Hypothalamus (tissue), 51 donors: ENCODE measurements at regions not wholly inside any gene's neighbourhood (a gene's known extent, or its start where the extent isn't known, plus 50 kb on each side); places are given as distances from the start of the nearest gene placed in this dataset.

Source experiments
- DNase-seq, 51 donors: peaks; one replicate each; lab custom pipeline; 2025; lab: John Stamatoyannopoulos, UW

DNA sequence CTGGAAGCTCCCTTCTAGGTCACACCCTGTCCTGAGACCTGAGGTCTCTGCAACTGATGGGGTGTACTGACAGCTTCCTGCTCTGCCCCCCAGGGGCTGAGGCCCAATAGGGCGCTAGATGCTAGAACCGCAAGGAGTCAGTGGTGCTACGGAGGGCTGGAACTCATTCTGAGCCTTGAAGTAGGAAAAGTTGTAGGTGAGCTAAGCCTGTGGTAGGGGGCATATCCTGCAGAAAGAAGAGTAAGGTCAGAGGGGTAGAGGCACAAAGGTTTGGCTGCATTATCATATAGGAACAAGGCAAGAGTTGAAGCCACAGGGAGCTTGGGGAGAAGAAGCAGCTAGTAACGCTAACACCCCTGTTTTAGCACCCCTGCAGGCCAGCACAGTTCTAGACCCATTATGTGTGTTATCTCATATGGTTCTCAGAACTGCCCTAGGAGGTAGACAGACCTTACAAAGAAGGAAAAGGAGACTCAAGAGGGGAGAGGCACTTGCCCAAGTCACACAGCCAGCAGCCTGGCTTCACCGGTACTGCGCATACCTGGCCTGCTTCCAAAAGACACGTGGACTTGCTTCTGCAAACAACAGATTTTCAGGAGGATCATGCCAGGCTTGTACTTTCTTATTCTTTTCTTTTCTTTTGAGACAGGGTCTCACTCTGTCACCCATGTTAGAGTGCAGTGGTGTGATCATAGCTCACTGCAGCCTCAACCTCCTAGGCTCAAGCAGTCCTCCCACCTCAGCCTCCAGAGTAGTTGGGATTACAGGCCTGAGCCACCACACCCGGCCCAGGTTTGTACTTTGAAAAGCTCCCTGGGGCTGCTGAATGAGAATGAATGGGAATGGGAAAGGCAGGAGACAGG lies 156.1 kb downstream of the MRPL14 start:
- DNase-seq, result no peak

DNA sequence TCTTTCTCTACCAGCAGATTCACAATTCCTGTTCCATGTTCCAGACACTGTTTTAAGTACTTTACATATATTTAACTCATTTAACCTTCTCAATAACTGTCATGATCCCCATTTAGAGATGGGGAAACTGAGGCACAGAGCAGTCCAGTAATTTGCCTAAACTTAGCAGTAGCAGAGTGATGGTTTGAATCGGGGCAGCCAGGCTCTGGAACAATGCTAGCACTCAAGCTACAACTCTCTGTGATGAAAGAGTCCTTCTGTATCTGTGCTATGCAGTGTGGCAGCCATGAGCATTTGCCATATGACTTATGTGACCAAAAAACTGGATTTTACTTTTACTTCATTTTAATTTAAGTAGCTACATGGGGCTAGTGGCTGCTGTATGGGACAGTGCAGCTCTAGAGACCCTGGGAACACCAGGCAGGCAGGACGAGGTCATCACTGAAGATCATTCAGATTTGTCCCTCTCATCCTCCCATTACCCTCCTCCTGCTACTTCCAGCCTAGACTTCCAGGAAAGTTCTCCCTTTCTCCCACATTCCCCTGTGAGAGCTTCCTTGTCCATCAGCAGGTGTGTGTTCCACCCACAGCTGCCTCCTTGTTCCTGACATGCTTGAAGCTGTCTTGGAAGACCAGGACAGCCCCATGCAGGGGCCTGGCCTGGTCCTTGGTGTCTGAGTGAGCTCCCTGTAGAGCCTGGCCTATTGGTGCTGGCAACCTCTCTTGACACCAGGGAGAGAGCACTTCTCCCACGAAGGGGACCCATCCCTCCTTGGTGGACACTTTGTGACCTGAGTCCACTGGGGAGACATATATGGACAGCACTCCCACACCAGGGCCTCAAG lies 157.0 kb downstream of the MRPL14 start:
- DNase-seq, result no peak

DNA sequence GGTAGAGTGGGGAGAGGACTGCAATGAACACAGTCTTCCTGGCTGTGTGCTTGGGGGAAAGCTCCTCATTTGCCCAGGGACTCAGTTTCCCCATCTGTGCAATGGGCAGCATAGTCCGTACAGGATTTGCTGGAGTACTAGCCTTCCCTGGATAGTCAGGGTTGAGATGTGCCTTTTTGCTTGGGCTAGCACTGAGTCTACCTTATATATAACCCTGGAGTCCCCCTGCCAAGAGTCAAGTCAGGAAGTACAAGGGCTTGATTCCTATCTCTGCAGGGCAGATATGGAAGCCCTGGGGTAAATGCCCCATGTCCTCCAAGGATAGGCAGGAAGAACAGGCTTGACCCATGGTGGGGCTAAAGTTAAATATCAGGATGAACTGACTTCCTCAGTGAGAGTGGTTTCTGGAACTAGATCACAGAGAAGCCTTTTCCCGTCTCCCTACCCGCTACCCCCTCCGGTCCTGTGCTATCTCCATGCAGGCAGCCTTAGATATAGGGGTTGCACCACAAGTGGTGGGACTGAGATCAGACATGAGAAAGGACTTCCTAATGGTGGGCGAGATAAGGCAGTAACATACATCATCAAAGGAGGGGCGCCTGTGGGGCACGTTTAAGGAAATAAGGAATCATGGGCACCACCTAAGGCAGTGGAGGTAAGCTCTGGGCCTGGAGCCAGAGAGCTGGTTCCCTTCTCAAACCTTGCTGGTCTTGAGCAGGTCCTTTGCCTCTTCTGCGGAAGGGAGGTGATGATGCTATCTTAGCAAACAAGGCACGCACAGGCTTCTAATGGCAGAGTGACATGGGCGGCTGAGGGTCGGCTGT lies 157.9 kb downstream of the MRPL14 start:
- DNase-seq, result no peak

DNA sequence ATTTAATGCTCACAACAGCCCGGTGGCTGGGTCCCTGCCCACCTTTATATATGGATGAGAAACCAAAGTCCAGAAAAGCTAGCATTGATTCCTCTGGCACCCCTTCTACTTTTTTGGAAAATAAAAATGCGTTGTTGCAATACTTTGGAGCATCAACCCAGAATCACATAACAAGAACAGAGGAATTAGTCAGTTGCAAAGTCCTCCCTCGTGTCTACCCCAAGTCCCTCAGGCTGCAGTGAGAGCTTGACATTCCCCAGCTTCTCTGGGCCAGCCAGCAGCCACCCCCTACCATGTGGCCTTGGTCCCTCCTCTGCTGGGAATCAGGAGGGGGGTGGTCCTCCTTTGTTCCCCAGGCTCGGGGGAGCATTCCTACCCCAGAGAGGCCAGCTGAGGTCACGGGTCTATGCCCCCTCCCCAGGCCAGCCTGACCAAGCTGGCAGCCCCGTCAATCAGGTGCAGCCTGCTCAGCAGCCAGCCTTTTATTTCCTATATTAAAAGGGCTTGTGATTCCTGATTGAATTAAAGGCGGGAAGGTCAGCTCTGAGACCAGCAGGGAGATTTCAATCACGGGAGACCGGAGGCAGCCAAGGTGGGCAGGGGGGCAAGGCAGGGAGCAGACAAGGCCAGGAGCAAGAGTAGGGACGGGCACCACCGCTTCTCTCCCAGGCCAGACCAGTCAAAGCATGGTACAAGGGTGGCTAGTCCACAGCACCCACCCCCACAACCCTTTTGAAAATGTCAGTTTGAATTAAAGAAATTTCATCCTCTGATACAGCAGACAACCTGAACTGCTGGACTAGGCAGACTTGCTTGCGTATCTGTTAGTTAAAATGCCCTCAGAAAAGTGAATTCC lies 158.9 kb downstream of the MRPL14 start:
- no peak for DNase-seq

DNA sequence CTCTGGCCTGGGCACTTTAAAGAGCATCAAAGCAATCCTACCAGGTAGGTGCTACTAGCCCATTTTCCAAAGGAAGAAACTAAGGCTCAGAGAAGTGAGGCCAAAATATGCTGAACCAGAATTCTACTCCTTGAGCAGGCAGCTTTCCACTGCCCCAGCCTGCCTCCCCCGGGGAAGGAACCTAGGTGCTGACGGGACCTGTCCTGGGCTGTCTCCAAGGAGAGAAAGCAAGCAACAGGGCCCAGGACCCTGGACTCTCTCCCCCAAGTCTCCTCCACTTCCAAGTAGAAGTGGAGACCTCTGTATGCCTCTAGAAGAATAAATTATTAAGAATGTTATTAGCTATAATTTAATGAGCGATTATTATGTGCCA lies 159.5 kb downstream of the MRPL14 start:
- DNase-seq, result no peak

DNA sequence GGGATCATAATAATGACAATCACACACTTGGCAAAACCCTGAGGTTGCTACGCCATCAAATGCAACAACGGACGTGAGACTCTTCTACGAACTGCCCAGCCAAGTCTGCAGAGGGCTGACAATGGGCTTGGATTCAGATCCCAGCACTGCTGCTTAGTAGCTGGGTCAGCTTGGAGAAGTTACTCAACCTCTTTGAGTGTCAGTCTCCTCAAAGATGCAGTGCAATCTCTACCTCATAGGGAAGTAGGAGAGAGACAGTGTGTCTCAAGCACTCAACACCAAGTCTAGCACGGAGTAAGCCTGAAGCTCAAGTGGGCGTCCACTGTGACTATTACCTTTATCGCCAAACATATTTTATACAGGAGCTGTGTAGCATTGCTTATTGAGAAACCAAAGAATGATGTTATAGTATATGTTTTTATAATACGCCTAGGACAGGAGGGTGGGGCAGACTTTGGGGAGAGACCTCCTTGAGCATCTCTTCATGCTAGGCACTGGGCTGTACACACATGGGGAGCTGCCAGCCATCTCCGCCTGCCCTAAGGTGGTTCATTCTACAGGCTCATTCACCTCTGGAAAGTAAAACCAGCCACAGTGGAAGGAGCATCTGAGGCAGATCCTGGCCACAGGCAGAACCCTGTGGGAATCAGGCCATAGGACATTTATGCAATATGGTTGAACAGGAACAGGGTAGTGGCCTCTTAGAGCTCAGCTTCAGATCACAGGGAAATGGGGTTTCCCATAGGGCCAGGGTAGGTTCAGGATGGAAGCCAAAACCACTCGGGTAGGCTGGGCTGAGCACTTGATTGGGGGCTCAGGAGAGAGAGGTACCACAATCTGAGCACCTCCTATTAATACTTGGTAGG lies 160.2 kb downstream of the MRPL14 start:
- DNase-seq, result no peak

DNA sequence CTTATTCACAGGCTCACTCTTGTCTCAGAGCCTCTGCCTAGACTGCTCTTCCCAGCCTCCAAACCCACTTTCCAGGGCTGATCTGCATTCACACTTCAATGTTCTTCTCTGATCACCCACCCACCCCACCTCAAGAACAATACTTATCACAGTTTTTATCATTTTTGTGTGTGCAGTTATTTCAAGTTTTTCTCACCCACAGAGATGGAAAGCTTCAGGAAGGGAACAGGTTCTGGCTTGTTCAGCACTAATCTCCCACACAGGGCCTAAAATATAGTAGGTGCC lies 160.9 kb downstream of the MRPL14 start:
- DNase-seq, result peak in 1 of 51 donors; percentile 26

DNA sequence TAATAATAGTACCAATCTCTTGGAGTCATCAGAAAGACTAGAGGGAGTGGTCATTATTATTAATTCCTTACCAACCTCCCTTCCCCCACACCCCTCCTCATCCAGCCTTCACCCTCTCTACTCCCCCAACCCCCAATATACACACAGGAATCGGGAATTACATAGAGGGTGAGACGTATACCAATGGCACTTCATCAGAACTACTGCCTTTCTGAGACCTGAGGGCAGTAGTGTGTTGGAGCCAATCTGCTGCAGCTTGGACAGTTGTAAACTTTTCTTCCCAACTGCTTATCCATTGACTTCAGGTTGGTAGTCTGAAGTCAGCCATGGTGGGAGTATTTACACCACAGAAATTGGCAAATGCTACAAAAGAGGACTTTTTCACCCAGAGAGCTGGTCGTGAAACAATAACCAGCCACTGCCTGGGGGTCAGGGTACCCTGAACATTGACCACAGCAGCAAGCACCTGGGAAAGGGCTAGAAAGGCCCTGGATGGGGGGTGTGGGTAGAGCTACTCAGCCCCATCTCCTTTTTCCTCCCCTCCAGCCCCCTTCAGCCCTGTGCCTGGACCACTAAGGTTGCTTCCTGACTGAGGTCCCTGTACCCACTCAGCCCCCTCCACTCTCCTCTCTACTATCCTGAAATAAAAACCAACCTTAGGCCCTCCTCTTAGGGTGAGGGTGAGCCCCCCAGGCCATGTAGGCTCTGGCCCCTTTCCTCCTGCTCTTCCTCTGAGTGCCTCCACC lies 161.5 kb downstream of the MRPL14 start:
- no peak for DNase-seq

DNA sequence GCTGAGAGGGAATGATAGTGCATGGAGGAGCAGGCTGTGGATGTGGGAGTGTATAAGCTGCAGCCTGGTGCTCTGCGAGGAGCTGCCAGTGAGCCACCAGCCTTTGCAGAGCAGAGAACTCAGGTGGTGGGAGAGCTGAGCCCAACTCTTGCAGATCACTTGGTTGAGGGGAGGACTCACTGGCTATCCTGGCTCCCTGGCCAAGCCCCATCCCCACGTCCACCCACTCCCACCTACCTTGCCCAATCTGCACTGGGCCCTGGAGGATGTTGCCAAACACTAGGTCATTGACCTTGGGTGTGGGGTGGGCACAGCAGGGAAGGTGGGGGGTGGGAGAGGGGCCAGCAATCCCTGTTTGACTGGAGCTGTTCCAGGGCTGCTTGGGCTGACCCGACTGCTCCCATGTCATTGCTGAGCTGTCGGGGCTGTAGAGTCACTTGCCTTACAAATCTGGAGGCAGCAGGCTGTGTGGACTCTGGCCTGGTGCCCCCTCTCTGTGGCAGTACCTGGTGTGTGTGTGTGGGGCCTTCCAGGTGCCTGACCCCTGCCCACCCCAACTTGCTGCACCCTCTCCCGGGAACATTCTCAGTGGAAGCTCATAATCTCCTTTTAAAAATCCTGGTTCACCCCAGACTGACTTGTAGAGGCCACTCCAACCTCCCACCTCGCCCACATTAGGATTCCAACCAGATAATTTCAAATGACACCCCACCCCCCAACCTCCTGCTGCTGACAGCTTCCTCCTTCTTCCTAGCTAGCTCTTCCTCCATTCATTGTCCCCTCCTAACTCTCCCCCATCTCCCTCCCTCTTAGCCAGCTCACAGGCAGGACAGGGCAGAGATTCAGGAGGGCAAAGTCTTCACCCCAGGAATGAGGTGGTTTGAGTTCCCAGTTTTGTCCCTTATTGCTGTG lies 162.3 kb downstream of the MRPL14 start:
- DNase-seq, result no peak

DNA sequence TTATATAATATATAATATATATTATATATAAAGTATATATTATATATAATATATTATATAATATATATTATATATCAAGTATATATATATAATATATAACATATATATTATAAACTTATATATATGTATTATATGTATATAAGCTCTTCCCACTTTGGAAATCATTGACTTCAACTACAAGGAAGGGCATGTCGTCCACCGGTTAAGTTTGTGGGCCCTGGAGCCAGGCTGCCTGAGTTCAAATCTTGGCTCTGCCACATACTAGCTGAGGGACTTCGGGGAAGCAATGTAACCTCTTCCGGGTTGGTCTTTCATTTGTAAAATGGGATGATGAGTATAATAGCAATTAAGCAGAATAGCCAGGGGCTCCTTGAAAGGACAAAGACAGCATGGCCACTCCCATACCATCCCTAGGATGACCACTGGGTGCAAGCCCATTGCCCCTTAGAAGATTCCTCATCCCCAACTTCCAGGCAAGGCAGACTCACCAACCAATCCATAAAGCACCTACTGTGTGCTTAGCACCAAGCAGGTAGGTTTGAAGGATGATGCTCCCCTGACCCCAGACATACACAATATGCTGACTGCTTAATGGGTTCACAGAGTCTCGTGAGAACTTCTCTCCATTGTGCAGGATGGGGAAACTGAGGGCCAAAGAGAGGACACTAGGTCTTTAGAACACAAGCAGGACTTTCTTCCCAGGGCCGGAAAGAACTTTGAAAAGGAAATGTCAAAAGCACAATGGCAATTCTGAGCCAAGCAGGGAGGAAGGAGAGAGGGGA lies 163.2 kb downstream of the MRPL14 start:
- DNase-seq, result no peak

DNA sequence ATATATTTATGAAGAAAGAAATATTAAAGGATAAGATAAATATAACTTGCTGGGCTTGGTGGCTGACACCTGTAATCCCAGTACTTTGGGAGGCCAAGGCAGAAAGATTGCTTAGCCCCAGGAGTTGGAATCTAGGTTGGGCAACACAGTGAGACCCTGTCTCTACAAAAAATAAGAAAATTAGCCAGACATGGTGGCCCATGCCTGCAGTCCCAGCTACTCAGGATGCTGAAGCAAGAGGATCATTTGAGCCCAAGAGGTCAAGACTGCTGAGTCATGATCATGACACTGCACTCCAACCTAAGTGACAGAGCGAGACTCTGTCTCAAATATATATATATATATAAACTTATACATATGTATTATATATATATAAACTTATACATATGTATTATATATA lies 164.0 kb downstream of the MRPL14 start:
- no peak for DNase-seq

DNA sequence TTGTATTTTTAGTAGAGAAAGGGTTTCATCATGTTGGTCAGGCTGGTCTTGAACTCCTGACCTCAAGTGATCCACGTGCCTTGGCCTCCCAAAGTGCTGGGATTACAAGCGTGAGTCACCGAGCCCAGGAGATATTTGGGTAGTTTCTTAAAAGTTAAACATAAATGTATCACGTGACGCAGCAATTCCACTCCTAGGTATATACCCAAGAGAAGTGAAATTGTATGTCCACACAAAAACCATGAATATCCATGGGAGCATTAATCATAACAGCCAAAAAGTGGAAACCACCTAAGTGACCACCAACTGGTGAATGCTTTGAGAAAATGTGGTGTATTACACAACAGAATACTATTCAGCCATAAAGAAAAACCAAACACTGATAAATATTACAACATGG lies 164.8 kb downstream of the MRPL14 start:
- no peak for DNase-seq

DNA sequence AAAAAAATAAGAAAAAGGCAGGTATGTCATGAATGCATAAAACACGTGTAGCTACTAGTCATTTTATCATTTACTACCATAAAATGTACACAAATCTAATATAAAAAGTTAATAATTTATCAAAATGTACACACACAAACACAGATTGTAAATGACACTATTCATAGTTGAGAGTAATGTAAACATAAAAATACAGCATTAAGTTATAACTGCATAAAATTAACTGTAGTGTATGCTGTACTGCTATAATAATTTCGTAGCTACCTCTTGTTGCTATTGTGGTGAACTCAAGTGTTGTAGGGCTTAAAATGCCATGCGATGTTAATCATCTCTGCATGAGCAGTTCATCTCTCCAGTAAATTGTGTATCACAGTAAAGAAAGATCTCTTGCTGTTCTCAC lies 170.0 kb downstream of the MRPL14 start:
- no peak for DNase-seq

DNA sequence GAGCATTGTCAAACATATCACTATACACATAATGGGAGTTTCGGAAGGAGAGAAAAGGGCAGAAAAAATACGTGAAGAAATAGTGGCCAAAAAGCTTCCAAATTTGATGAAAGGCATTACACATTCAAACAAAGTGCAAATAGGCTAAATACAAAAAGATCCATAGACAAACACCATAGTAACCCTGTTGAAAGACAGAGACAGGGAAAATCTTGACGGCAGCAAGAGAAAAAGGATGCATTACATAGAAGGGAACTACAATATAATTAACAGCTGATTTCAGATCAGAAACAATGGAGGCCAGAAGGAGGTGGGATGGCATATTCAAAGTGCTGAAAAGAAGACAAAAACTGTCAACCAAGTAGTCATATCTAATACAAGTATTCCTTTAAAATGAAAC lies 170.8 kb downstream of the MRPL14 start:
- DNase-seq, result no peak

DNA sequence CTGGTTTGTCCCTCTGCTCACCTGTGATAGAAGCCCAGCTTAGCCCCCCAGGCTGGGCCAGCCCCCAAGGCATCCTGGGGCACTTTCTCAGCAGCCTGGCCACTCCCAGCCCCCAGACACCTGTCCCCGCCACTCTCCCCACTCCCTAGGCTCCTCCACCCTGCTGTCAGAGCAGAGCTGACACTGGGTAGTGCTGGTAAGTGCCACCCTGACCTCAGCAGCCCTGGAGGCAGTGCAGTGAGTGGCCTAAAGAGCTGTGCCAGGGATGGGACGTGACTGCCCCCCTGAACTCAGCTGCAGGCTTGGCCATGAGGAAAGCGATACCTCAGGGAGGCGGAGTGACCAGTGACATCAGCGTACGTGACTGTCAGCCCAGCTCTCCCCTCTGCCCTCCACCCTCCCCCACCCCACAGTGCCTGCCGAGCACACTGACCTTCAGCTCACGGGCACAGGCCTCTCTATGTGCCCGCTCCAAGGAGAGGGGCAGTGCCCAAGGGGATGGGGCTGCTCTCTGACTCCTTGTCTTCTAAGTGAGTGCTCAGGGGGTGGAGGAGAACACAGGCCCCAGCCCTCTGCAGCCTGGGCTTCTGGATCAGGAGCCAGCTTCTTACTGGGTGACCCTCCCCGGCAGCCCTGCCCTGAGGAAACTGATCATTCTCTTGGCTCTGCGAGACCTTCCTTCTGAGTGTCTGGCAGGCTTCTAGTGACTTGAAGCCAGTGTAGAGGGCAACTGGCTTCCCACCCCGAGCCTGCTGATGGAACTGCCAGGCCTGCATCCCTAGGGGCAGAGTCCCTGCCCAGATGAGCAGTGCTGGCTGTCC lies 172.7 kb downstream of the MRPL14 start:
- DNase-seq, result no peak

DNA sequence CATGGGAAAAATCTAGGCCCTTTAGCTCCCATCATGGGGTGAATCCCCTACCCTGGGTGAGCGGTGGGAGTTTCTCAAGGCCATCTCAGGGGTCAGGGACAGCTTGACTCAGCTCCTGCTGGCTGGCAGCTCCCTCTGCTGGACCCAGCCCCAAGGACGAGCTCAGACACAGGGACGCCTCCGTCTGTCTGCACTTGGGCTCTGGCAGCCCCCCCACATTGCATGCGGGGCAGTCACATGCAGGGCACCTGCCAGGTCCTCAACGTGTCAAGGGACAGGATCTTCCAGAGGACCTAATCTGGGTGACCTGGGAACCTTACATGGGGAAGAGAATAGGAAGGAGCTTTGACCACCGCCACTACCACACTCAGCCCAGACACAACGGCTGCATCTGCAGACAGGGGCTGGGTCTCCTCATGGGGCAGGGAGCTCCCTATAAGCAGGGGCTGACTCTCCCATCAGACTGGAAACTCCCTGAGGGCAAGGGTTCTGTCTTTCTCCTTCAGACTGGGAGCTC lies 173.4 kb downstream of the MRPL14 start:
- DNase-seq, result peak in 1 of 51 donors; percentile 12
